GM20000 (cell line): ENCODE measurements at regions not wholly inside any gene's neighbourhood (a gene's known extent, or its start where the extent isn't known, plus 50 kb on each side); places are given as distances from the start of the nearest gene placed in this dataset.

Source experiments
- DNase-seq: peaks from one replicate; pipeline ENCODE4 v3.0.0; 2012; ENCODE audit warnings: low spot score
- TF ChIP-seq, protein P1 (sequence below): IDR thresholded peaks from 2 replicates; pipeline ENCODE4 v1.5.1; 2012; ENCODE audit warnings: mild to moderate bottlenecking, control low read depth; ENCODE audit errors: extremely low read depth, missing control alignments

- TF ChIP-seq, protein P1, sequence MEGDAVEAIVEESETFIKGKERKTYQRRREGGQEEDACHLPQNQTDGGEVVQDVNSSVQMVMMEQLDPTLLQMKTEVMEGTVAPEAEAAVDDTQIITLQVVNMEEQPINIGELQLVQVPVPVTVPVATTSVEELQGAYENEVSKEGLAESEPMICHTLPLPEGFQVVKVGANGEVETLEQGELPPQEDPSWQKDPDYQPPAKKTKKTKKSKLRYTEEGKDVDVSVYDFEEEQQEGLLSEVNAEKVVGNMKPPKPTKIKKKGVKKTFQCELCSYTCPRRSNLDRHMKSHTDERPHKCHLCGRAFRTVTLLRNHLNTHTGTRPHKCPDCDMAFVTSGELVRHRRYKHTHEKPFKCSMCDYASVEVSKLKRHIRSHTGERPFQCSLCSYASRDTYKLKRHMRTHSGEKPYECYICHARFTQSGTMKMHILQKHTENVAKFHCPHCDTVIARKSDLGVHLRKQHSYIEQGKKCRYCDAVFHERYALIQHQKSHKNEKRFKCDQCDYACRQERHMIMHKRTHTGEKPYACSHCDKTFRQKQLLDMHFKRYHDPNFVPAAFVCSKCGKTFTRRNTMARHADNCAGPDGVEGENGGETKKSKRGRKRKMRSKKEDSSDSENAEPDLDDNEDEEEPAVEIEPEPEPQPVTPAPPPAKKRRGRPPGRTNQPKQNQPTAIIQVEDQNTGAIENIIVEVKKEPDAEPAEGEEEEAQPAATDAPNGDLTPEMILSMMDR = no peak
- DNase-seq = no peak
Observed at GRCh38 chr11:111444040-111444439, 65.0 kb upstream of the POU2AF1 start.

DNA sequence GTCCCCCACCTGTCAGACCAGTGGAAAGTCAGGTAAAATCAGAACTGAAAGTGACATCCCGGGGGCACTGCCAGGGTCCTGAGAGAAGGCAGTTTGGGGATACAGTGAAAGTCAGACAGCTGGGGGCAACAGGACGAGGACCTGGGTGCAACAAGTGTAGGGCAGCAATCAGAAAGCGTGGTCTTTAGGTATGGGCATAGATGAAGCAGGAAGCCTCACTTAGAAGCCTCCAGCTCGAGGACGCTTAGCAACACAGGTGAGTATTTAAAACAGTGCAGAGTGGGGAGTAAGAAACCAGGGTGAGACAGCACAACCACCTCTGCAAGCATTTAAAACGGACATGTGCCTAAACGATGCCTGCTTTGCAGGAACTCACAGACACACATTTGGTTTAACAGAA is 64.6 kb upstream of the POU2AF1 start:
- TF ChIP-seq, protein P1 = no peak
- DNase-seq = no peak

GRCh38 chr11:111443032-111443431 is 64.0 kb upstream of the POU2AF1 start:
- TF ChIP-seq, protein P1 = no peak
- no peak for DNase-seq

DNA sequence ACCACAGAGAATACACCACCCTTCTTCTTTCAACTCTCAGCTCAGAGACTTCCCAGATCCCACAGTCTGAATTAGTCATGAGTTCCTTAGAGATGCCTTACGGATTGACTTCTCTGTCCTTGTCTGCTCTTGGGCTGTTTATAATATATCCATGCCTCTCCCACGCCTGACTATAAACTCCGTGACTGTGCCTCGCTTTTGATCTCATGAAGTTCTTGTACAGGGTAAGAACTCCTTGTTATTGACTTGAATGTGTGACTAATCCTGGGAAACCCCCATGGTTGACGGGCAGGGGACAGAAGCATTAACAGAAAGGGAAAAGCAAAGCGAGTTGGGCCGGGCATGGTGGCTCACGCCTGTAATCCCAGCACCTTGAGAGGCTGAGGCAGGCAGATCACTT is 62.4 kb upstream of the POU2AF1 start:
- no peak for DNase-seq
- TF ChIP-seq, protein P1 = no peak

DNA sequence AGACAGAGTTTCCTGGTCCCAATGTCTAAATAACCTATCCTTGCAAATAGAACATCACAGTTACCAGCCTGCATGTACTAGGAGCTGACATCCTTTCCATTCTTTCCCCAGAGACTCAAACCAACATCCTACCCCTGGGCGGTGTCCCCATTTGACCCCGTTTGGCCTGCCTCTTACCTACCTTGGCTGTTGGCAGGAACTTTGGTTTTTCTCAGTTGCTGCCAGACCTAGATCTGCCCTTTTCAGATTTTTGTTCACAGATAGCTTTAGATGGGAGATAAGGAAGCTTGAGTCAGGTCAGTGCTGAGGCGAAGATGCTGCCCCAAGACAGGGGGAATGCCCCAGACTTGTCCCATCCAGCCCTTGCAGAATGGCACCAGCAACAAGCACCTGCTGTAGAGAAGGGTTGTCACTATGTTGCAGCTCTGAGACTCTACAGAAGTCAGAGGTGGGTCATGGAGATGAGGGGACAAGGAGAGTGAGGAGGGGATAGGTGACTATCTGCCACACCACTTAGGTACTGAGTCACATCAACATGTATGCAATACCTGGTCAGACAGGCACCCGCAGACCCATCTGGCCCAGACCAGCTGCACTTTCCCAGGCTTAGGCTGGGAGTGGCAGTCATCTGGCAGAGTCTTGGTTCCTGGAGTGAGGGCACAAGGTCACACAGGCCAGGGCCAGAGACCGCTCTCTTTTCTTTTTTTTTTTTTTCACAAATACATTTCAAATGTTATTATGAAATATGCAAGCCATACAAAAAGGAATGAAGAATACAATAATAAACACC is 61.5 kb upstream of the POU2AF1 start:
- no peak for DNase-seq
- TF ChIP-seq, protein P1 = no peak

DNA sequence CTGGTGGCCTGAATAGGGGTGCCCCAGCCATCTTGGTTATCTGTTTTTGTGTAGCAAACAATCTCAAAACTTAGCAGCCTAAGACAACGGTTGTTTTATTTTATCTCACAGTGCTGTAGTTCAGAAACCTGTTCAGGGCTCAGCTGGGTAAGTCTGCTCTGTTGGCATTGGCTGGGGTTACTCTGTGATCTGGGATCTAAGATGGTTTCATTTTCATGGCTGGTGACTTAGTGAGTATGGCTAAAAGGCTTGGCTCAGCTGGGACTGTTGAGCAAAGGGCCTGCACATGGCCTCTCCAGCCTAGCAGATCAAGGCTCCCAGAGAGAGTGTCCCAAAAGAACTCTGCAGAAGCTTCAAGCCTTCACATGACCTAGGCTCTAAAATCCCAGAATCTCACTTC is 60.8 kb upstream of the POU2AF1 start:
- no peak for DNase-seq
- TF ChIP-seq, protein P1 = no peak

DNA sequence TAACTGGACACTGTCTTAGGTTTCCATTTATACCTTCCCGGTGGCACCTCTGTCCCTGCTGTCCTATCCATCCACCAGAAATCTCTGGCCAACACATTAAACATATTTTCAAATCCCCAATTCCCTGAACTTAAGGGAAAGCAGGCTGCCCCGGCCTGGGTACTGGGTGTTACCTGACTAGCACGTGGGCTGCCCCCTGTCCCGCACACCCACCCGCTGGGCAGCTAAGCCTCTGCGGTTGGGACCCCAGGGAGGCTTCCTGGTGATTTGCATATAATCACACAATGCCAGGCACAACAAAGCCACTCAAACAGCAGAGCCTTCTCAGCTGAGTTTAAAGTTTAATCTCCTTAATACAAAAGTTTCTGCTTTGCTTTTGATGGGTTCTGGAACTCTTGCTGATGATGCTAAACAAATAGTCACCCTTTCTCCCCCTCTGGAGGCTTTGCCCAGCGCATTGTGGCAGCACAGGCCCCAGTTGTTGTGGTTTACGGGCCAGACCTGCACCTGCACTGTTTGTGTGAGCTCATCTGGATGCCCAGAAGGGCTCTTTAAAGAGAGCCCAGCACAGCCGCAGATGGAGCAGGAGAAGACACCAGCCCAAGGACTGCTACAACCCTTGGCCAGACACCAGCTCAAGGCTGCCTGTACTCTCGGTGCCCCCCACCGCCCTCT is 59.9 kb upstream of the POU2AF1 start:
- DNase-seq = no peak

More for the DNA sequence above, 59.9 kb upstream of the POU2AF1 start:
- TF ChIP-seq, protein P1 = no peak
